Tibial nerve (tissue), 3 donors: ENCODE measurements at regions not wholly inside any gene's neighbourhood (a gene's known extent, or its start where the extent isn't known, plus 50 kb on each side); places are given as distances from the start of the nearest gene placed in this dataset.

Experiments
- CTCF ChIP-seq, 5 experiments: fragments of 200-600 bp in 3 of 5; fragments of 450-650 bp in 2 of 5; sonication (generic) in 3 of 5; IDR thresholded peaks; one replicate each; pipeline ENCODE4 v1.5.1; 2016 to 2019; ENCODE audit warnings: antibody characterized with exemption in 5 of 5, mild to moderate bottlenecking in 3 of 5, moderate library complexity in 2 of 5
- POLR2A ChIP-seq, 2 donors: fragments of 450-650 bp; IDR thresholded peaks; one replicate each; pipeline ENCODE4 v1.6.1; 2017; ENCODE audit warnings: antibody characterized with exemption in 2 of 2, mild to moderate bottlenecking in 2 of 2, moderate library complexity in 2 of 2

GRCh38 chr14:104390941-104391901 lies 188.3 kb upstream of the C14orf180 start:
- TF ChIP-seq CTCF (IDR thresholded peaks at IDR 0.05) (no peak), POLR2A (IDR thresholded peaks at IDR 0.05) (no peak)
